SK-N-SH treated with all-trans-retinoic acid at 6 μM for 48 hours (cell line): ENCODE measurements at regions not wholly inside any gene's neighbourhood (a gene's known extent, or its start where the extent isn't known, plus 50 kb on each side); places are given as distances from the start of the nearest gene placed in this dataset.

ENCODE experiments used
- CREB5 ChIP-seq: fragments of 250-450 bp; sonication (Bioruptor Pico); IDR thresholded peaks from 2 replicates; pipeline ENCODE4 v1.5.1; 2020; ENCODE audit warnings: low read depth, mild to moderate bottlenecking, moderate library complexity
- GLIS3 ChIP-seq: fragments of 250-450 bp; sonication (Bioruptor Pico); IDR thresholded peaks from 2 replicates; pipeline ENCODE4 v1.5.0; 2020; ENCODE audit warnings: mild to moderate bottlenecking, moderate library complexity
- PATZ1 ChIP-seq: fragments of 250-450 bp; sonication (Bioruptor Pico); IDR thresholded peaks from 2 replicates; pipeline ENCODE4 v1.8.0; 2020; ENCODE audit warnings: mild to moderate bottlenecking, moderate library complexity, borderline replicate concordance
- PPARA ChIP-seq: fragments of 250-450 bp; sonication (Bioruptor Pico); IDR thresholded peaks from 2 replicates; pipeline ENCODE4 v1.5.0; 2020; ENCODE audit warnings: mild to moderate bottlenecking, borderline replicate concordance
- ZFP30 ChIP-seq: fragments of 450-650 bp; formaldehyde crosslinking; IDR thresholded peaks from 2 replicates; pipeline ENCODE4 v1.5.0; 2022; ENCODE audit warnings: mild to moderate bottlenecking, moderate library complexity
- ZNF70 ChIP-seq: fragments of 450-650 bp; formaldehyde crosslinking; IDR thresholded peaks from 2 replicates; pipeline ENCODE4 v1.5.0; 2020; ENCODE audit warnings: mild to moderate bottlenecking, moderate library complexity

GRCh38 chr14:97283841-97284240, 486.7 kb downstream of the VRK1 start:
- no peak for TF ChIP-seq PPARA
- no peak for TF ChIP-seq CREB5 (CRISPR knock-in tag)
- TF ChIP-seq GLIS3 (CRISPR knock-in tag), result no peak
- TF ChIP-seq PATZ1 (CRISPR knock-in tag), result no peak
- no peak for TF ChIP-seq ZFP30 (CRISPR knock-in tag)
- no peak for TF ChIP-seq ZNF70 (CRISPR knock-in tag)
